ENCODE measurements at regions not wholly inside any gene's neighbourhood (a gene's known extent, or its start where the extent isn't known, plus 50 kb on each side); places are given as distances from the start of the nearest gene placed in this dataset.
A peak's percentile ranks its signal among the peaks of the same experiment; 100 is the strongest.

DNA sequence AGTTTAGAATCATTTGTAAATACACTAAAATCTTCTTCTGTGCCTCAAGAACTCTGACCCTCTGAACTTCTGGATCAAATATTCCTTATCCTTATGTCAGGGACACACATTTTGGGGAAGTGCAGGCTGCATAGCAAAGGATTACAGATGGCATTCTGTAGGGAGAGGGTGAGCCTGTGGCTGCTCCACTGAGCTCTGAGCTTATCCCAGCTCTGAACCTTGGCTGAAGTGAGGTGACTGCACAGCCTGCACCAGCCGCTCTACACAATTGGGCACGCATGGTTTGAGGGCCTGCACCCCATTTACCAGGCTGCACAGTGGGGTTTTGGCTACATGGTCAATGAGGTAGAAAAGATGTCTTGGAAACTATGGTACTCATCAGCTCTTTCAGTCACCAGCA lies 251.6 kb downstream of the GALR1 start:
- intact Hi-C loops (cut with DNase I): no loop called here
- DNase-seq: no peak

DNA sequence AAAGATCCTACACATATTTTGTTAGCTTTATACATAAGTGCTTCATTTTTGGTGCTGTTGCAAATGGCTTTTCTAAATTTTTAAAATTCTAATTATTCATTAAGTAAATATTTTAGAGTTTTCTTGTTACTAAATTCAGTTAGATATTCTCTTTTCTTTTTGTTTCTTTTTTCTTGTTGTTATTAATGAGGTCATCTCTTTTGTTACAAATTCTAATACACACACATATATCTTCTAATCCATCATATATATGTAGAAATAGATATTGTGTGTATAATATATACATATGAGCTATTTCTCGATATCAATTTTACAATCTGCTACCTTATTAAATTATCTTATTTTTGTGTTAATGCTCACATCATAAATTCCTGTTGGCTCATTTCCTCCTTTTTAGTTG lies 255.9 kb downstream of the GALR1 start:
- DNase-seq: no peak
- intact Hi-C loops (cut with DNase I): no loop called here

DNA sequence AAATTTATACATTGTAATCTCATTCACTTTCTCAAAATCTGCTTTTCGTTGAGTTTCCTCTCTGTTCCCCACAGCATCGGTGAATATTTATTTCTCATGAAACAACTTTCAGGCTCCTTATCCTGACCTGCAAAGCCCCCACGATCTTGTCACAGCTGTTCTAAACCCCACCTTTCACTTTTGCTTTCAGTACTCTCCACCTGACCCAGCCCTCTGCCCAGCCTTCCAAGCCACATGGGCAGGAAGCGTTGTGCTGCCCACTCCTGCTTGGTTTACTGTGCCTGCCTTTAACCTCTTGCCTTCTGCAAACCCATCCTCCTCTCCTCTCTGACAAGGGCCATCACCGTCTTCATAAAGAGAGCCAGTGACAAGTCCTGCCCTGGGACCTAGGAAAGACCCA lies 262.5 kb downstream of the GALR1 start:
- DNase-seq: no peak
- intact Hi-C loops (cut with DNase I): no loop called here

DNA sequence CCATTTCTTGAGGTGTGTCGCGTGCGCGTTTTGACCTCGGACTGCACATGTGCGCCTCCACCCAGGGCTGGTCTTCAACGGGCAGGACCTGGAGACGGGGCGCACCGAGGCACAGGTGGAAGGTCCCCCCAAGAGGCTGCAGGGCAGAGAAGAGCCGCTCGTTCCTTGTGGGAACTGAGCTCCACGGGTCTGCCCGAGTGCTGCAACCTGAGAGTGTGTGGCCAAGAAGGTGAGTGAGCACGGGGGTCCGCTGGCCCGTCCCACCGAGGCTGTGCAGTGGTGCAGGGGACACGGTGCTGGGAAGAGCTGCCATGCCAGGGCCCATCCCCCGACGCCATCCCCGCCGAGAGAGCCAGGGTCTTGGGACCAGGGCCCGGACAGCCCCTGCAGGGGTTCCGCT lies 268.3 kb downstream of the GALR1 start:
- DNase-seq: peak in 1 of 10 donors; percentile 58
- intact Hi-C loops (cut with DNase I): no loop called here

DNA sequence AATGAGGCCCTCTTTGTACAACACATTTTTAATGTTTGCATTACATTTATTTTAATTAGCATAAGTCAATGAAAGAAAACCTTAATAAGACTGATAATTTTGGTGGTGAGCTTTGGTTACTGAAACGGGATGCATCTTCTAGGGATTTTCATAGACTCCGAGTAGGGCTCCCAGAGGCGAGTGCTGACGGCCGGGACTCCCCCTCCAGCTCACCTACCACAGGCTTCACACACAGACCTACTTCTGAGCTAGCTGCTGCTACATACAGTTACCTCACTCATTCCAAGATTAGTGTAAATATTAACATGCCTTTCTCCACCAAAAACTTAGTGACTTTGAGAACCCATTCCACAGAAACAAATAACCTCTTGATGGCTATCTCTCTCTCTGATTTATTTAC lies 271.1 kb downstream of the GALR1 start:
- no peak for DNase-seq
- intact Hi-C loops (cut with DNase I): no loop called here

DNA sequence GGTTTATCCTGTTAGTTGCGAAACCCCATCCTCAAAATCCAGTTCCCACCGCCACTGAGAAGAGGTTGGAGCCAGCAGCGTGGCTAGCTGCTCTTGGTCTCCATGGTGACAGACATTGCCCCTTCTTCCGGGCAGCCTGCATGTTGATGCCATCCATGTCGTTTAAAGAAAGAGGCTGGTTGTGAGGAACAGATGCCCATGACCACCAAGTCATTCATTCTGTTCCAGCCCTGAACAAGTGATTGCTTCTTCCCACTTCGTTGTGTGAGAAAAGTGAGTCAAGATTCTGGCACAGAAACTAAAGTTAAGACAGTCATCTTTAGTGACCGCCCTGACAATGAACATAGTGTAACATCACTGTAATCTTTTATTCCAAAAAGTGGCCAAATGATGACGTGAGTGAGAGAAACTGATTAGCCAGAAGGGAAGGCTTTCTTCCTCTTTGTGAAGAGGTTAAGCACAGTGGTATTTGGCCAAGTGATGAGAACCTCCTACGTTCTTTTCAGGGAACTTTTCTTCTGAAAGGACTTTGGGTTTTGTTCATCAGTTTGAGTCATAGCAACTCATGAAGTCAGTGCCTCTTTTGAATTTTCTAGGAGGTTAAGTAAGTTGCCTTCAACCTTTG lies 272.5 kb downstream of the GALR1 start:
- intact Hi-C loops (cut with DNase I): no loop called here
- no peak for DNase-seq

DNA sequence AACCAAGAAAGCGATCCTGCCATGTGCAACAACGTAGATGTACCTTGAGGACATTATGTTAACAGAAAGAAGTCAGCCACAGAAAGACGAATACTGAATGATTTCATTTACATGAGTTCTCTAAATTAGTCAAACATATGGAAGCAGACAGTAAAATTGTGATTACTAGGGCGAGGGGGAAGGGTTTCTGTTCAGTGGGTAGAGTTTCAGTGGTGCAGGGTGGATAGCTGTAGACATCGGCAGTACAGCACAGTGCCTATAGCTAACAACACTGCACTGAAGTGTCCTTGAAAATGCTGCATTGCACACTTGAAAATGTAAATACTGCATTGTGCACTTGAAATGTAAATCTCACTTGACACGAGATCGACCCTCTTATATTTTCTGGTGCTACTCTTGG lies 275.3 kb downstream of the GALR1 start:
- DNase-seq: no peak
- intact Hi-C loops (cut with DNase I): no loop called here

DNA sequence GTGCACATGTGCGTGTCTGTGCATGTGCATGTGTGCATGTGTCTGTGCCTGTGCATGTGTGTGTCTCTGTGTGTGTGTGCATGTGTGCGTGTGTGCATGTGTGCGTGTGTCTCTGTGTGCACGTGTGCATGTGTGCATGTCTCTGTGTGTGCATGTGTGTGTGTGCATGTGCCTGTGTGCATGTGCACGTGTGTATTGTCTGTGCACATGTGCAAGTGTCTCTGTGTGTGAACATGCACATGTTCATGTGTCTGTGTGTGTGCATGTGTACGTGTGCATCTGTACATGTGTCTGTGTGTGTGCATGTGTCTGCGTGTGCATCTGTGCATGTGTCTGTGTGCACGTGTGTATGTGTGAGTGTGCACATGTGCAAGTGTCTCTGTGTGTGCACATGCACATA lies 277.3 kb downstream of the GALR1 start:
- intact Hi-C loops (cut with DNase I): no loop called here
- DNase-seq: no peak

DNA sequence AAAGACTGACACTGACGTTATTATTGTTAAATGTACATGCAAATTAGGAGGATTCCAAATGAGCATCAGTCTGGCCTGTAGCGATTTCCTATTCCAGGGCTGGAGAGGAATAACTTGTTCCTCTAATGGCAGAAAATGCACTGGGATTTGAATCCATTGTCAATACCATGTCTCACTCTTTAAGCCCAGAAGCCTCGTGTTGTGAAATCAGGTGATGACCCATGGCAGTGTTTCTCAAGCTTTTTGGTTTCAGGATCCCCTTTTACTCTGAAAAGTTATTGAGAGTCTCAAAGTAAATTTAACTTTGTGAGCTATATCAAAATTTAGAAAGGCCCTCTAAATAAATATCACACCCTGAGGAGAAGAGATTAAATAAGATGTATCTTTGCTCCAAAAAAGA lies 279.2 kb downstream of the GALR1 start:
- intact Hi-C loops (cut with DNase I): no loop called here
- DNase-seq: no peak

DNA sequence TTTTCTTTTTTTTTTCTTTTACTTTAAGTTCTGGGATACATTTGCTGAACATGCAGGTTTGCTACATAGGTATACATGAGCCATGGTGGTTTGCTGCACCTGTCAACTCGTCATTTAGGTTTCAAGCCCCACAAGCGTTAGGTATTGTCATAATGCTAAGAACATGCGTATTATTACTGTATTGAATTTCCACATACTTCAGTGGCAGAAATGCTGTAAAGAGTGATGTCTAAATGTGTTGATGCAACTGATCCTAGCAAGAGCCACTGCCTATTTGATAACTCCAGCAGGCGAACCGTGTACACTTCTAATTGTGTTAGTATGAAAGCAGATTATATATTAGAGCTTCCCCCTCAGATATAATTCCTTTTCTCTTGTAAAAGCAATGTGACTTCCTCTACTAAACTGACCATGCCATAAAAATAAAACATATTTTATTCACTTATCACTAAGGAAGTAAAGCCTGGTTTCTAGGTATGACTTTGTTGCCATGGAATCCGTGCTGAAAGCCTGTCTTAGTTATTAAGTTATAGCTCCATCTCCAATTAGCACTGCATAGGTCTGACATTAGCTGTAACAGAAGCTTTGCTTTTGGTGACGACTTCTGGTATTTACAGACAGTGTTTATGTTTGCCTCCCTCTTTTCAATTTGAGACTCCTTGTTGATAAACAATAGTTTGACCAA lies 280.0 kb downstream of the GALR1 start:
- intact Hi-C loops (cut with DNase I): no loop called here
- DNase-seq: no peak

DNA sequence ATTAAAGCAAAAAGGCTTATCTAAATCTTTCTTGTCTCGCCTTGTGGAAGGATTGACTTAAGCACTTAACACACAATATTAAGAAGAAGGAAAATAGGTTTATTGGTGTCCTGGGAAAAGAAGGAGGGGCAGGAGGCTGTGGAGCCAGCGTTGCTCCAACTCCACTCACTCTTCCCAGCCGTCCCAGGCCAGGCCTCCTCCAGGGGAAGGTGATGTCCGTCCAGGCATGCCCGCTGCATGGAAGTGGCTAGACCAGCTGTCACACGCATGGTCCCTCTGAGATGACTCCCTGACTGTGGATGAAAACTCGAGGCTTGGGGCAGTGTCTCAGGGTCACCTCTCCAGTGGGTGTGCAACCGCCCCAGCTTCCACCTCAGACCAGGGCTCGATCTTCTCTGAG lies 281.1 kb downstream of the GALR1 start:
- intact Hi-C loops (cut with DNase I): no loop called here
- DNase-seq: peak in 2 of 10 donors; percentile 45 to 54

DNA sequence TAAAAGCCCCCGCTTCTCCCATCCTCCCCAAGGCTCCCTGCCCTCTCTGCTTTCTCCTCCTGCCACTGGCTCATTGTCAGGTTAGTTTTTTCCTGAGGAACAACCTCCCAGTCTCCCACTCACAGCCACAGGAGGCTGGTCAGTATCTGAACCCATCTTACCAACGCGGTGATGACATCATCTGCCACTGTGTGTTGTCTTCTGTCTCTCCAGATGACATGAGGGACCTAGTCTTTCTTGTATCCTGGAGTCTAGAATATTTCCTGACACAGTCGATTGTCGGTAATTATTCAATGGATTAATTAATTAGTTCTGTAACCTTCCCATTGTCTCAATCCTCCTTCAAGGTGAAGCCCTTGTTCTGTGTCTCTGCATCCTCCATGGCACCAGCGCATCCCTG lies 290.2 kb downstream of the GALR1 start:
- no peak for DNase-seq
- intact Hi-C loops (cut with DNase I): no loop called here

DNA sequence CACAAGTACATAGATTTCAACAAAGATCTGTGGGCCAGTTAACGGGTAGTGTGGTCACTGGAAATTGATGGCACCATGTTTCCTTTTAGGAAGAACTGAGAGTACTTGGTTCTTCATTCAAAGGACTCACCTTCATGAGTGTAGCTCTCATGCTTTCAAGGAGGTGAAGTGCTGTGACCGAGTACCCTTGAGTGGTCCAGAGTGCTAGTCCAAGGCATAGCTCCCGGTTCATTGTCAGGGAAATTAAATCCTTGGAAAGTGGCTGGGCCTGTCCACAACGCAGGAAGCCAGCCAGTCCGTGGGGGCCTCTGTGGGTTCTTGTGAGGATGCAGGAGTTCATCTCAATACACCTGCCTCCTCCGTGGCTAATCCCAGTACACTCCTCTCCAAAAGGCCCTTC lies 295.1 kb downstream of the GALR1 start:
- DNase-seq: no peak
- intact Hi-C loops (cut with DNase I): no loop called here

DNA sequence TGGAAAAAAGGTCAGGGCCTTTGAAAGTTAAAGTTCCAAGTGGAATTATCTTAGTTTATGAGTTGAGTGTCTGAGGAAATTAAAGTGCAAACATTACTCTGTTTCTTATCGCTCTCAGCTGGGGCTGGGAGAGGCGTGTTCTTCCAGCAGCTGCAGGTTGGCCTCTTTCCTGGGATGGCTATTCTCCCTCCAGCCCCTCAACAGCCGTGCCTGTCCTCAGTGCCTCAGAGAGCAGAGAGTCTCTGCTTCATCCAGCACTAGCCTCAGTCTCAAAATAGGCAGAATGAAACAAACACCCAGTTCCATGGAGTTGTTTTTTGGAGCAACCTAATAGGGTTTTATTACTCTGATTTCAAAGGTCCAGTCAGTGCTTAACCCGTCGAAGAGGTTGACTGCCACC lies 298.1 kb downstream of the GALR1 start:
- no peak for DNase-seq
- intact Hi-C loops (cut with DNase I): no loop called here

DNA sequence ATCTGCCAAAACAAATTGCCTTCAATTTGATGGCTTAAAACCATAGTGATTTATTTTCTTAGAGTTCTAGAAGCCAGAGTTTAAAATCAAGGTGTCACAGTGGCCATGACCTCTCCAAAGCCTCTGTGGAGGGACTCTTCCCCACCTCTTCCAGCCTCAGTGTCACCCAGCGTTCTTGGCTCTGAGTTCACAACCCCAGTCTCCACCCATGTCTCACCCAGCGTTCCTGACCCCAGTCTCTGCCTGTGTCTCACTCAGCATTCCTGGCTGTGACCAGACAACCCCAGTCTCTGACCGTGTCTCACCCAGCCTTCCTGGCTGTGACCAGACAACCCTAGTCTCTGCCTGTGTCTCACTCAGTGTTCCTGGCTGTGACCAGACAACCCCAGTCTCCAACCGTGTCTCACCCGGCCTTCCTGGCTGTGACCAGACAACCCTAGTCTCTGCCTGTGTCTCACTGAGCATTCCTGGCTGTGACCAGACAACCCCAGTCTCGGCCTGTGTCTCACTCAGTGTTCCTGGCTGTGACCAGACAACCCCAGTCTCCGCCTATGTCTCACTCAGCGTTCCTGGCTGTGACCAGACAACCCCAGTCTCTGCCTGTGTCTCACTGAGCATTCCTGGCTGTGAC lies 299.3 kb downstream of the GALR1 start:
- peak in 1 of 10 donors; percentile 73 for DNase-seq
- intact Hi-C loops (cut with DNase I): no loop called here

DNA sequence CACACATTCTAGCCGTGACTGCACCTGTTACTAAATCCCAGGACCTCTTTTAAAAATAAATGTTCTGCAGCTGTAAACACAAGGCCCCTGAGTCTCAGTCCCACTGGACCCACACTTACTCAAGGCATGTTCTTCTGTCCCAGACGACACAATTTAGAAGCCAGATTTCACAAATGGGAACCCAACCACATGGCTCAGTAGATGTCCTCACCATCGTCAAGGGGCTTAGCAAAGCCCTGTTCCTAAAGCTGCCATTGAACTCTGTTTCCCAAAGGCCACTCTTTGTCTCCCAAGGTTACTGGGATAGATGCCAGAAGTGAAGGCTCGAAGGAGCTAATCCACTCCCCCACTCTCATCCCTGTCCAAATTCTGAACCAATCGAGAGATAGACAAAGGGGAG lies 301.0 kb downstream of the GALR1 start:
- no peak for DNase-seq
- intact Hi-C loops (cut with DNase I): no loop called here

DNA sequence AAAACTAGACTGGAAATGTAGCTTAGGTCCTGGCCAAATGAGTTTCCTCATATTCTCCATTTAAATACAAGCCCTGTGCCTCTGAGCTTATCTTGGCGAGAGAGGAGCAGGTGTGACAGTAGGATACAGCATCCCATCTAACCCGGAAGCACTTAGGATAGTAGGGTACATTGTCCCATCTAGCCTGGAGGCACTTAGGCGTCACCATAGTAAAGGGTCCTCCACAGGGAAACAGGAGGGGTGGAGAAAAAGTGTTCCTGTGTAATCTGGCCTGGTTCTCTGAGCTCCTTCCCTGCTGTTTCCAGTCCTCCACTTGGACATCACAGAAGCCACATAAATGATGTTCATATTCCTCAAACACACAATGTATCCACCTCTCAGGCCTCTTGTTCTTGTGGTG lies 301.4 kb downstream of the GALR1 start:
- no peak for DNase-seq
- intact Hi-C loops (cut with DNase I): no loop called here

DNA sequence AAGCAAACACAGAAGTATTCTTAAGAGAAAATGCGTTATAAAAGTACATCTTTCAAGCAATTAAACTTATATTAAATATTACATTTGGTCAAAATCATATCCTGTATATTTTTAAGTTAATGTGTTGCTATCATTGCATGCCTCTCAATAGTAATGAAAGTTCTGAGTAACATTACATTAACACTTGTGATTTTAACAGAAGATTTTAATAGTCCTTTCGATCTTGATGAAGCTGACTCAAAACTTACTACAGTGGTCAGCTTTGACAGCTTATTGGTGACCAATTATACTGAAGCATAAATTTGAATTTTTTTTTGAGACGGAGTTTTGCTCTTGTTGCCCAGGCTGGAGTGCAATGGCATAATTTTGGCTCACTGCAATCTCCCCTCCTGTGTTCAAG lies 303.3 kb downstream of the GALR1 start:
- no peak for DNase-seq
- intact Hi-C loops (cut with DNase I): no loop called here

DNA sequence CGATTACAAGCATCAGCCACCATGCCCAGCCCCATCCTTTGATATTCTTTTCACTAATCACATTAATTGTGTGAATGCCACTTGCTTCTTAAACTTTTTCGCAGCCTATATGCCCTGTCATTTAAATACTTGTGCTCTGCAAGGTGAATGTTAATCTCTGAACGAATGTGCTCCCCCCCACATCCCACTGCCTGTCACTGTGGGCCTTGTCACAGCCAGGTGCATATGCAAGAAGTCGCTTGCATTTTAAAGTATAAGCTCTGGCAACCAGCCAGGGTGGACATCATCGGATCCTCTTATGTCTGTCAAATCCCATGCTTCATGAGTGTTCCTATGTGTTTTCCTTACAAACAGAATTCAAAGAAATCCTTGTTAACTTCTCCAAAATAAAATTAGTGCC lies 304.4 kb downstream of the GALR1 start:
- DNase-seq: no peak

DNA sequence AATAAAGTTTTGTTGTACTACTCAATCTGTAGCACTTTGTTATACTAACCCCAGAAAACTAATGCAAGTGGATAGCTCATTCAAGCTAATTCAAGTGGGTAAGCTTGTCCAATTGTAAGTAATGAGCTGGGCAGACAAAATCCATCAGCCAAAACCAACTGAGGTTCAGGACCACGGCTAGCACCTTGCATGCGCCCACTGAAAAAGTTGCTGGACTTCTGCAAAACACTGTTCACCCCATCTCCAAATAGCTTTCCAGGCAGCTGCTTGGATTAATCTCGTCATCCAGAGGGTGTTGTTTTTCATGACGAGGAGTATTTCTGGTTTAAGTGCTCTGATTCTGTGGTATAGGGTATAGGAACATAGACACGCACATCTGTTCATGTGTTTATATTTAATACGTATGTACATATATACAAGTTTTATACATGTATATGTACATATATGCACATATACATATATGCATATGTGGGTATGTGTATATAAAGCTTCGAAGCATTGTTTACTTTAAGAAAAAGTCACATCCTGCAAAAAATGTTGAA lies 307.5 kb downstream of the GALR1 start:
- DNase-seq: no peak
- intact Hi-C loops (cut with DNase I): no loop called here

More for the DNA sequence above, 304.4 kb downstream of the GALR1 start:
- intact Hi-C loops (cut with DNase I): no loop called here

DNA sequence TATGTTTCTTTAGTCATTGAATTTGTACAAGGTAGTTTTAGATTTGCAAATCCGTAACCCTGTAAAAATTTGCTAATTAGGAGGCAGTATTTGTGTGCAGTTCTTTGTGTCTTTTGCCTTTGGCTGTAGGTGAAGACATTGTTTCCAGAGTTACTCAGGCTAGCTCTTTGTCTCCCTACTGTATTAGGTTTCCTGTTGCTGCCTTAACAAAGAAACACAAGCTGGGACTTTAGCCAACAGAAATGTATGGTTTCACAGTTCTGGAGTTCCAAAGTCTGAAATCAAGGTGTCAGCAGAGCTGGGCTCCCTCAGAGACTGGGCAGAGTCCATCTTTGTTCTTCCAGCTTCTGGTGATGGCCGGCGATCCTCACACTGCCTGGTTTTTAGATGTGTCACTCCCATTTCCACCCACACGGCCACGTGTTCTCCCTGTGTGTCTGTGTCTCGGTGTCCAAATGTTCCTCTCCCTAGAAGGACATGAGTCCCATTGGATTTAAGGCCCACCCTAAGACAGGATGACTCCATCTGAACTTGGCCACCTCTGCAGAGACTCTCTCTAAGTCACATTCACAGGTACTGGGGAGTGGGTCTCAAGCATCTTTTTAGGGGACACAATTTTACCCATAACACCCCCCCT lies 309.7 kb downstream of the GALR1 start:
- intact Hi-C loops (cut with DNase I): no loop called here

More for the DNA sequence above, 309.7 kb downstream of the GALR1 start:
- DNase-seq: no peak

Measured in posterior cingulate gyrus (tissue), 11 donors.